Right lobe of liver (tissue), 6 donors: ENCODE measurements at regions not wholly inside any gene's neighbourhood (a gene's known extent, or its start where the extent isn't known, plus 50 kb on each side); places are given as distances from the start of the nearest gene placed in this dataset.
"Not testable (repeated sequence)": the region's sequence is repeated elsewhere in the genome, so short reads cannot be mapped to it uniquely, and the experiment has no call there.

ENCODE experiments used
- ATAC-seq, 4 donors: fragments of 200-7000 bp; cut with Tn5 transposase; one replicate each; pipeline ENCODE4 v1.9.1; 2020; ENCODE audit warnings: mild to moderate bottlenecking in 4 of 4, moderate library complexity in 4 of 4
- DNase-seq, 3 donors: peaks; one replicate each; pipeline ENCODE4 v3.0.0-alpha.2; 2020
- H3K27ac ChIP-seq, 3 donors: fragments of 200-600 bp; one replicate each; pipeline ENCODE4 v1.8.0; 2022
- H3K27me3 ChIP-seq, 2 donors: fragments of 200-600 bp; one replicate each; pipeline ENCODE4 v1.8.0; 2022
- H3K36me3 ChIP-seq, 4 donors: fragments of 200-600 bp; sonication (generic) in 1 of 4; one replicate each; pipeline versions ENCODE4 v1.5.1 to v1.8.0; 2017 to 2022; ENCODE audit warnings: control low read depth in 1 of 4
- H3K4me1 ChIP-seq, 4 donors: fragments of 200-600 bp; sonication (generic) in 1 of 4; one replicate each; pipeline versions ENCODE4 v1.5.1 to v1.8.0; 2017 to 2022; ENCODE audit warnings: control low read depth in 1 of 4
- H3K4me3 ChIP-seq, 3 donors: fragments of 200-600 bp; one replicate each; pipeline ENCODE4 v1.8.0; 2022
- H3K9me3 ChIP-seq, 4 donors: fragments of 200-600 bp; sonication (generic) in 1 of 4; one replicate each; pipeline versions ENCODE4 v1.5.1 to v1.8.0; 2017 to 2022; ENCODE audit warnings: control low read depth in 1 of 4
- POLR2A ChIP-seq: fragments of 450-650 bp; IDR thresholded peaks from one replicate; pipeline ENCODE4 v1.6.1; 2017; ENCODE audit warnings: antibody characterized with exemption, mild to moderate bottlenecking
- WGBS: methylation state at CpG from one replicate; pipeline ENCODE4 v1.1.6; 2018; ENCODE audit warnings: low coverage, low lambda C conversion rate; ENCODE audit not compliant: insufficient coverage; ENCODE audit errors: missing lambda C conversion rate; 5-methylcytosine and 5-hydroxymethylcytosine counted together
- intact Hi-C, 2 donors: fragments of 100-400 bp; cut with DNase I; formaldehyde crosslinking; loops; one replicate each; pipeline versions ENCODE4 v1.11.2 to v1.14.1; 2022
- TF ChIP-seq, protein P1 (sequence below), 4 donors: fragments of 200-600 bp in 3 of 4; fragments of 450-650 bp in 1 of 4; IDR thresholded peaks; one replicate each; pipeline versions ENCODE4 v1.5.1 to v1.8.0; 2016 to 2022; ENCODE audit warnings: antibody characterized with exemption in 4 of 4, mild to moderate bottlenecking in 2 of 4
- donor health status: DM: no; HTN: yes; CAD: no.
- donor health status: DM: no; HTN: no; CAD: no.
- donor health status: DM: no; HTN: no; CAD: no.
- donor health status: DM: no; HTN: yes; CAD: no.
- donor health status: DM: no; HTN: yes; CAD: no.

DNA sequence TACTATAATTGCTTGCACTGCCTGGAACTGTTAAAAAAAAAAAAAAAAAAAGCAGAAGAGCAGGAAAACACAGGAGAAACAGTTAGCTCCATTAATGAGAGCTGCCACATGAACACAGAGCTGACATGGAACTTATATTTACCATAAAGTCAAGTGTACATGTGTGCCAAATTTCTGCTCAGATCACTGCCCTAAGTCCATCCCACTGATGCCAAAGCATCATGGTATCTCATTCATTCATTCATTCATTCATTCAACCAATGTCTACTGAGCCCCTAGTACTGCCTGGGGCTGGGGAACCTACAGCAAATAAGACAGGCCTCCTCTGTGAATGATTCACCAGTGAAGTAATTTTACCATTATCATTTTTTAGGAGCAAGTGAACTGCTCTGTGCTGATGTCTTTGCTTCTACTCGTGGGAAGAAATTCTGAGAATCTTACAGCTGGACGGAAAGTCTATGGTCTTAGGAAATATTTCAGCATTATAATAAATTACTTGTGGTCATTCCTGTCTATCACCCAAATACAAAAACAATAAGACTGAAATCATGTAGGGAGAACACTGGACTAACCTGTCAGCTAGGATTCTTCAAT lies 58.8 kb upstream of the ABLIM1 start:
- Histone ChIP-seq H3K9me3 (no peaks in the 10 kb centered on the region), H3K4me3 (no peak overlapping the region), H3K27me3 (no peaks in the 10 kb centered on the region), H3K4me1 (peaks cover 0 to 32% (median 14%) of the 10 kb centered on the region in 4 donors), H3K36me3 (no peaks in the 10 kb centered on the region), H3K27ac (no peak overlapping the region)
- DNase-seq (no peak), ATAC-seq (no peak)
- TF ChIP-seq, protein P1, sequence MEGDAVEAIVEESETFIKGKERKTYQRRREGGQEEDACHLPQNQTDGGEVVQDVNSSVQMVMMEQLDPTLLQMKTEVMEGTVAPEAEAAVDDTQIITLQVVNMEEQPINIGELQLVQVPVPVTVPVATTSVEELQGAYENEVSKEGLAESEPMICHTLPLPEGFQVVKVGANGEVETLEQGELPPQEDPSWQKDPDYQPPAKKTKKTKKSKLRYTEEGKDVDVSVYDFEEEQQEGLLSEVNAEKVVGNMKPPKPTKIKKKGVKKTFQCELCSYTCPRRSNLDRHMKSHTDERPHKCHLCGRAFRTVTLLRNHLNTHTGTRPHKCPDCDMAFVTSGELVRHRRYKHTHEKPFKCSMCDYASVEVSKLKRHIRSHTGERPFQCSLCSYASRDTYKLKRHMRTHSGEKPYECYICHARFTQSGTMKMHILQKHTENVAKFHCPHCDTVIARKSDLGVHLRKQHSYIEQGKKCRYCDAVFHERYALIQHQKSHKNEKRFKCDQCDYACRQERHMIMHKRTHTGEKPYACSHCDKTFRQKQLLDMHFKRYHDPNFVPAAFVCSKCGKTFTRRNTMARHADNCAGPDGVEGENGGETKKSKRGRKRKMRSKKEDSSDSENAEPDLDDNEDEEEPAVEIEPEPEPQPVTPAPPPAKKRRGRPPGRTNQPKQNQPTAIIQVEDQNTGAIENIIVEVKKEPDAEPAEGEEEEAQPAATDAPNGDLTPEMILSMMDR (IDR thresholded peaks at IDR 0.05) = no peak
- no peak for TF ChIP-seq POLR2A
- intact Hi-C loops = no loop called here
- WGBS = 86% methylated on average over 2 of the region's 2 CpGs

DNA sequence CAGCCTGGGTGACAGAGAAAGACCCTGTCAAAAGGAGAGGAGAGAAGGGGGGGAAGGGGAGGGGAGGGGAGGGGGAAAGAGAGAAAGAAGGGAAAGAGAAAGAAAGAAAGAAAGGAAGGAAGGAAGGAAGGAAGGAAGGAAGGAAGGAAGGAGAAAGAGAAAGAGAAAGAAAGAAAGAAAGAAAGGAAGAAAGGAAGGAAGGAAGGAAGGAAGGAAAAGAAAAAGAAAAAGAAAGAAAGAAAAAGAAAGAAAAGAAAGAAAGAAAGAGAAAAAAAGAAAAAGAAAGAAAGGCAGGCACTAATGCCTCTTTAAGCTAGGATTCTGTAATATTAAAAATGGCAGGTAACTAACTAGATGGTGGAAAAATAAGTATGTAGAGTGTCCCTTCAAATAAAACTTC lies 59.8 kb upstream of the ABLIM1 start:
- H3K27ac ChIP-seq, DNase-seq, H3K9me3 ChIP-seq, H3K4me3 ChIP-seq, ATAC-seq, H3K36me3 ChIP-seq, H3K27me3 ChIP-seq, intact Hi-C loops: not testable (repeated sequence)
- H3K4me1 ChIP-seq = peaks cover 0 to 40% (median 16%) of the 10 kb centered on the region in 4 donors

DNA sequence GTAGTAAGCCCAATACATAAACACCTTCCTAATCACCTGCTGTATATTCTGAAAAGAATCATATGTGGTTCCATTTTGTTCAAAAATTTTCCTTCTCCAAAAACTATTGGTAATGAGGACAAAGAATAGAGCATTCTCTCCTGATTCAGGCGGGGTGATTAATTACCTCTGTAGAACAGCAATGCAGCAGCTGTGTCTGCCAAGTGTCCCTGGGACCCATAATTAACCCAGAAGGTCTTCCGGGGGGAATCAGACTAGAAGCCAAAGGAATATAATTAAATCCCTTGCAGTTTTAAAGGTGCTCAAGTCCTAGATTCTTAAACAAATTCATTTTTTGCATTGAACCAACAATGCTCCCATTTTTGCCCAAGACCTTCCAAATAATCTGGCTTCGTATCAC lies 60.3 kb upstream of the ABLIM1 start:
- WGBS = 64% methylated on average over 3 of the region's 3 CpGs
- Histone ChIP-seq H3K36me3 (no peaks in the 10 kb centered on the region), H3K27ac (no peak overlapping the region), H3K4me3 (no peak overlapping the region), H3K27me3 (no peaks in the 10 kb centered on the region), H3K4me1 (peaks cover 0 to 45% (median 18%) of the 10 kb centered on the region in 4 donors), H3K9me3 (no peaks in the 10 kb centered on the region)
- ATAC-seq = no peak
- no peak for DNase-seq
- TF ChIP-seq POLR2A = no peak
- TF ChIP-seq, protein P1 (IDR thresholded peaks at IDR 0.05) = no peak
- intact Hi-C loops = no loop called here

DNA sequence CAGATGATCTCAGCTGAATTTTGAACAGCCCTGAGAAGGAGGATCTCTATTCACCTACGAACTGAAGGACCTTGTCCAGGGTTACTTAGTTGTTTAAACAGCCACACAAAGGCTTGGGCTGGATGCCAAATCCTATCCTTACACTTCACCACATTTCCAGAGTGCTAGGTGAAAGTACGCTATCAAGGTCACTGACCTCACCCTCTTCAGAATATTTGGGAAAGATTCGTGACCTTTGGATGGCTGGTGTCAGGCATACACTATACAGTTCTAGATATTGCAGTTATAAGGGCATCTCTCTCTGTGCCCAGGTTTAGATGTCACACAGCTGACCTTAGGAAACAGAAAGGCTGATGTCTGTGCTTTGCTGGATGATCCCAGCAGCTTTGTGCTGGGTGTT lies 61.2 kb upstream of the ABLIM1 start:
- H3K27me3 ChIP-seq = no peaks in the 10 kb centered on the region
- WGBS = 23% methylated on average over 3 of the region's 3 CpGs
- intact Hi-C loops = no loop called here
- H3K27ac ChIP-seq = peak overlapping the region in 2 of 3 donors; percentile 34 to 54
- ATAC-seq (peak; percentile 80 to 92 (median 86)), DNase-seq (peak in 2 of 3 donors; percentile 45 to 89)
- H3K4me3 ChIP-seq = no peak overlapping the region
- no peaks in the 10 kb centered on the region for H3K36me3 ChIP-seq
- H3K4me1 ChIP-seq = peaks cover 0 to 54% (median 22%) of the 10 kb centered on the region in 4 donors
- TF ChIP-seq, protein P1 (IDR thresholded peaks at IDR 0.05) = no peak
- TF ChIP-seq POLR2A = no peak
- no peaks in the 10 kb centered on the region for H3K9me3 ChIP-seq

DNA sequence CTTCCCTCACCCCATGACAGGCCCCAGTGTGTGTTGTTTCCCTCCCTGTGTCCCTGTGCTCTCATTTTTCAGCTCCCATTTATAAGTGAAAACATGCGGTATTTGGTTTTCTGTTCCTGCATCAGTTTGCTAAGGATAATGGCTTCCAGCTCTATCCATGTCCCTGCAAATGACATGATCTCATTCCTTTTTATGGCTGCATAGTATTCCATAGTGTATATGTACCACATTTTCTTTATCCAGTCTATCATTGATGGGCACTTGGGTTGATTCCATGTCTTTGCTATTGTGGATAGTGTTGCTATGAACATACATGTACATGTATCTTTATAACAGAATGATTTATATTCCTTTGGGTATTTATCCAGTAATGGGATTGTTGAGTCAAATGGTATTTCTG lies 61.9 kb upstream of the ABLIM1 start:
- H3K36me3 ChIP-seq, DNase-seq, intact Hi-C loops, H3K9me3 ChIP-seq, H3K27me3 ChIP-seq, H3K4me3 ChIP-seq, ATAC-seq: not testable (repeated sequence)
- Histone ChIP-seq H3K27ac (peak overlapping the region in 2 of 3 donors; percentile 34 to 54), H3K4me1 (peaks cover 0 to 59% (median 25%) of the 10 kb centered on the region in 4 donors)
- 91% methylated on average over 1 of the region's 1 CpG for WGBS
